B cell (primary cell): ENCODE measurements at regions not wholly inside any gene's neighbourhood (a gene's known extent, or its start where the extent isn't known, plus 50 kb on each side); places are given as distances from the start of the nearest gene placed in this dataset.

Experiments
- CTCF ChIP-seq: fragments of 200-600 bp; IDR thresholded peaks from one replicate; pipeline ENCODE4 v1.8.0; 2022; ENCODE audit warnings: antibody characterized with exemption, mild to moderate bottlenecking
- EZH2 ChIP-seq: IDR thresholded peaks from 2 replicates; pipeline ENCODE4 v1.6.1; 2012; ENCODE audit warnings: borderline replicate concordance, low read depth, mild to moderate bottlenecking, moderate library complexity, low read length; ENCODE audit not compliant: insufficient read depth, poor library complexity, severe bottlenecking

DNA sequence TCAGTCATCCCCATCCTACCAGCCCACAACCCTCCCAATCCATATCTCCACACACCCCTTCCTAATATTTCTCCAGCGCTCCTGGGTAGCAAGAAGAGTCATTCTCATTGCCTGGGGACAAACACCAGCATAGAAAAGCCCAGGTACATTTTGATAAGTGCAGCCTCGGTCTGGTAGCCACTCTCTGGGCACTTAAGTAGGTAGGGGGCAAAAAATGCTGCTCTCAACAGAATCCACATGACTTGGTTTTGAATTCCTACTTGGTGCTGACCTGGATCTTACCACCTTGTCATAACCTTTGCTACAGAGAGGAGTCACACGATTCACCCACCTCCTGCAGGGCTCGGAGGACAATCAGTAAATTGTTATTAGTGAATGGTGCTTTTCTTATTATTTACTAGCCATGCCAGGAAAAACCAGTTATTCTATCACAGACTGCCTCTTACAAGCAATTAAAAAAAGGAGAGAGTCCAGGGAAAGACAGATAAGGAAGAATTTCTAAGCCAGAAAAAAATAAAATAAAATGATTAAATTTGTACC lies 249.1 kb downstream of the LY86 start:
- TF ChIP-seq EZH2 (no peak), CTCF (no peak)
